ENCODE measurements at regions not wholly inside any gene's neighbourhood (a gene's known extent, or its start where the extent isn't known, plus 50 kb on each side); places are given as distances from the start of the nearest gene placed in this dataset.

DNA sequence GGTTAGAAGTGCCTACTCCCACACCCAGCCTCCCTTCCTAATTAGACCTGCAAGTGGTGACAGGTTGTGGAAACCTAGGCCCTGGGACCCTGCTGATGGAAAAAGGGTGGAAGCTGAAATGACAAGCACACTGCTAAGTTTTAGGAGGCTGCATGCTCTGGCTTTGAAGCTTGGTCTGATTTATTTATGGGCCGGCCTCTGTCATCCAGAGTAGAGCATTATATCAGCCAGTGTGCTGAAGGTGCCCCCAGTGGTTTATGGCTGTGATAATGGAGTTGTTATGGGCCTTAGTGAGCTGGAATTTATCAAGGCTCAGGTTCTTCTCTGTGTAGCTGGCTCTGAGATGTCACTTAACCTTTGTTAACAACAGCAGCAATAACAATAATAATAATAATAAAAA lies 142.6 kb downstream of the UTP18 start:
- TF ChIP-seq, protein P1, sequence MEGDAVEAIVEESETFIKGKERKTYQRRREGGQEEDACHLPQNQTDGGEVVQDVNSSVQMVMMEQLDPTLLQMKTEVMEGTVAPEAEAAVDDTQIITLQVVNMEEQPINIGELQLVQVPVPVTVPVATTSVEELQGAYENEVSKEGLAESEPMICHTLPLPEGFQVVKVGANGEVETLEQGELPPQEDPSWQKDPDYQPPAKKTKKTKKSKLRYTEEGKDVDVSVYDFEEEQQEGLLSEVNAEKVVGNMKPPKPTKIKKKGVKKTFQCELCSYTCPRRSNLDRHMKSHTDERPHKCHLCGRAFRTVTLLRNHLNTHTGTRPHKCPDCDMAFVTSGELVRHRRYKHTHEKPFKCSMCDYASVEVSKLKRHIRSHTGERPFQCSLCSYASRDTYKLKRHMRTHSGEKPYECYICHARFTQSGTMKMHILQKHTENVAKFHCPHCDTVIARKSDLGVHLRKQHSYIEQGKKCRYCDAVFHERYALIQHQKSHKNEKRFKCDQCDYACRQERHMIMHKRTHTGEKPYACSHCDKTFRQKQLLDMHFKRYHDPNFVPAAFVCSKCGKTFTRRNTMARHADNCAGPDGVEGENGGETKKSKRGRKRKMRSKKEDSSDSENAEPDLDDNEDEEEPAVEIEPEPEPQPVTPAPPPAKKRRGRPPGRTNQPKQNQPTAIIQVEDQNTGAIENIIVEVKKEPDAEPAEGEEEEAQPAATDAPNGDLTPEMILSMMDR (IDR thresholded peaks at IDR 0.05; ENCODE audit: low read depth, low read length) = no peak
- TF ChIP-seq EZH2phosphoT487 (IDR thresholded peaks at IDR 0.05; ENCODE audit: low read depth) = no peak
